ENCODE measurements at regions not wholly inside any gene's neighbourhood (a gene's known extent, or its start where the extent isn't known, plus 50 kb on each side); places are given as distances from the start of the nearest gene placed in this dataset.

GRCh38 chr10:69734797-69735468 is 66.8 kb upstream of the COL13A1 start:
- DNase-seq (ENCODE audit: low spot score) (no peak), ATAC-seq (no peak)
- intact Hi-C loops (cut with DNase I) = no loop called here

- no peak for DNase-seq (ENCODE audit: low spot score)
- ATAC-seq = peak; percentile 49
- intact Hi-C loops (cut with DNase I) = no loop called here
Measured at GRCh38 chr10:69736886-69737641, 64.6 kb upstream of the COL13A1 start.

- intact Hi-C loops (cut with DNase I) = no loop called here
- ATAC-seq = no peak
- no peak for DNase-seq (ENCODE audit: low spot score)
Measured at GRCh38 chr10:69738071-69738470, 63.6 kb upstream of the COL13A1 start.

DNA sequence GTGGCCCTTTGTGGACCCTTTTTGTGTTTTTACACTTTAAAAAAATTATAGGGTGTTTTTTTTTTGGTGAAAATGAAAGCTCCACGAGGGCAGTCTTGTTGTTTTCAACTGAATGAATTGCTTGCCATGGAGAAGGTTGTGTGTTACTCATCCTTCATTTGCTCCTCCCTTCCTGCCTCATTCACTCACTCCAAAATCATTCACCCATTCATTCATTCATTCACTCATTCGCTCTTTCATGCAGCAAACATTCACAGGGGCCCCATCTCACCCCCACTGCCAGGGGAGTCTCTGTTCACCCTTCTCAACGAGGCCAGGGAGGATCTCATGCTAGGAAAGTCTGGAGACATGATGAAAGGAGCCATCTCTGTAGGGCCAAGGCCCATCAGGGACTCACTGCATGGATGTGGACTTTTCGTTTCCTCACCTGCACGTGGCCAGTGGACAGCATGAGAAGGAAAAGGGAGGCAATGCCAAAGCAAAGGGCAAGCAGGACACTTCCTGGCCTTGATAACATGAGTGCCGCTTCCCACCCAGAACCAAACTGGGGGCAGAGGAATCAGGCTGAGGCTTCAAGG is 62.8 kb upstream of the COL13A1 start:
- ATAC-seq = no peak
- intact Hi-C loops (cut with DNase I) = no loop called here

DNA sequence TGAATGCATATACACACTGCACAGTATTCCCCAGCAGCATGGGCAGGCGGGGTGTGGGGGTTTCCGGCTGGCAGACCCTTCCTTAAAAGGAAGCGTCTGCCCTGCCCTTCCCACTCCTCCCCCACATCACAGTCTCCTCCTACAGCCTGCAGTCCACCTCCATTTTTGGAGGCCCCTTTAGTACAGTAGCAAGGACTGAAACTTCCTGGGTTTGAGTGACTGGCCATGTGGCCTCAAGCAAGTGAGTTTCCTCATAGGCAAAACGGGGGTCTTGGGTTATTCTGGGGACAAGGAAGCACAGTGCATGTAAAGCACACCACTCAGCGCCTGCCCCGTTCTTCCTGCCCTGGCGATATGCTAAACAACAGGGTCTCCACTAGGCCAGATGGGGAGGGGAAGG is 62.1 kb upstream of the COL13A1 start:
- DNase-seq (ENCODE audit: low spot score) = no peak
- no peak for ATAC-seq
- intact Hi-C loops (cut with DNase I) = no loop called here

More for the DNA sequence above, 62.8 kb upstream of the COL13A1 start:
- no peak for DNase-seq (ENCODE audit: low spot score)

DNA sequence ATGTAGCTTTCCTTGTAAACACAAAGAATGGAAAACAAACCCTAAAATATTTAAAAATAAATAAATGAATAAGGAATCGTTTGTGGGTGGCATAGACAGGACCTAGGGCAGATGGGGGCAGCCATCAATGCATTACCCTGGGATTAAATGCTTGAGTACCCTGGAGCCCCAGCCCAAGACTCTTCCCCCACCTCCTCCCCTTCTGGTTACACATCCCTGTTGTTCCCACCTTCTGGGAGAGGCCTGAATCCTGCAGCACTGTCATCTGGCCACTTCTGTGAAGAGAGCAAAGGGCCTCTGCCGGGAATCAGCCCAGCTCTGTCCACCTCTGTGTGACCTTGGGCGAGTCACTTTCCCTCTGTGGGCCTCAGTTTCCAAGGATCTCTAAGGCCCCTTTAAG is 61.6 kb upstream of the COL13A1 start:
- ATAC-seq (no peak), DNase-seq (ENCODE audit: low spot score) (no peak)
- intact Hi-C loops (cut with DNase I) = no loop called here

- intact Hi-C loops (cut with DNase I) = no loop called here
- DNase-seq (ENCODE audit: low spot score) = no peak
- ATAC-seq = no peak
Measured at GRCh38 chr10:69741252-69741651, 60.5 kb upstream of the COL13A1 start.

DNA sequence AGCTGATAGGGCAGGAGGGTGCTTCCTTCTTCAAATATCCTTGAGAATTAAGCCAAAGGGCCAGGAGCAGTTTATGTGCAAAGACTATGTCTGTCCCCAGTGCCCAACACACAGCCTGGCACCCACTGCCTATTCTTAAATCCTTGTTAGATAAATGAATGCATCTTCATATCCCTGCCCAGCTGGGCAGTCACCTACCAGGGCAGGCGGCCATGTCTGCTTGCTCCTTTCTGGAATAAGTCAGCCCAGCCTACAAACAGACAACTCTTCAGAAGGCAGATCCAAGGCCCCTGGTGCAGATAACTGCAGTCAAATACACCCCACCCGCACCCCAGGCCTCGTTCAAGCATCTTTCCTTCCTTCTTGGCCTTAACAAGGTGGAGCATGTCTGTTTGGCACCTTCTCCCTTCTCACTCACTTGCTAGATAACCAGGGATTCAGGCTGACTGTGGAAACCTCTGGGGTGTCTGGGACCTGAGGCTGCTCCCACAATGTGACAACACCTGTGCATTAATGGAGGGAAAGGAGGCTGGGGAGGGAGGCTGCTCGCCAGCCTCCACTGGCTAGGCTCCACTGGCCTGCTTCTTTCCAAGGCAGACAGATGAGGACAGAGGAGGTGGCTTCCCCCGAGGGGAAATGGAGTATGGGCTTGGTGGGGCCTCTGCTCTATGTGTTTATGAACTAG is 59.9 kb upstream of the COL13A1 start:
- no peak for ATAC-seq
- DNase-seq (ENCODE audit: low spot score) = no peak
- intact Hi-C loops (cut with DNase I) = no loop called here

DNA sequence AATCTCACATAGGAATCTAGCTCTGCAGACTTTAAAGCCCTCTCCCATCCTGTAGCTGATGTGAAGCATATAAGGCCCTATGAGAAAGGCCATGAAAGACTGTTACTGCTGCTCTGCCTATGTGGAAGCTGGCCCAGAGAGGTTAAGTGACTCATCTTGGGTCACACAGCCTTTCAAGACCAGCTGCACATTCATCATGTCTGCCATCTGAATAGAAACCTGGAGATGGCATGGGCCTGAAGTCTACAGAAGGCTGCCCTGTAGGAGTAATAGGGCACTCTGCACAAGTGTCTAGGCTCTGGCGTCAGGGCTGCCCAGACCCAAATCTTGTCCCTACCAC is 59.4 kb upstream of the COL13A1 start:
- no peak for DNase-seq (ENCODE audit: low spot score)
- intact Hi-C loops (cut with DNase I) = no loop called here
- no peak for ATAC-seq

- no peak for DNase-seq (ENCODE audit: low spot score)
- no peak for ATAC-seq
- intact Hi-C loops (cut with DNase I) = no loop called here
Measured at GRCh38 chr10:69742928-69743602, 58.6 kb upstream of the COL13A1 start.

DNA sequence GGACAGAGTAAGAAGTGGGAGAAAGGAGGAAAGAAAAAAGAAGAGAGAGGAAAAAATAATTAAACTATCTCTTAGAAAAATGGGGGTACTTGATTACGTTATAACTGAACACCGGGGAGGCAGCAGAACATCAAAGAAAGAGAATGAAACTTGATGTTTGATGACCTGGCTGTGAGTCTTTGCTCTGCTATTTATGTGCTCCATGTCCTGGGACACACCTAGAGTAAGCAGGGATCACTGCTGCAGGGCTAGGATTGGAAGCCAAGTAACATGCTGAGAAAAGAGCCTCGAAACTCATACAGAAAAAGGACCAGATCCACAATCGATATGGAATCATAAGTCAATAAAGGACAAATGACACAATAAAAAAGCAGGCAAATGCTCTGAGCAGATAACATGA is 56.7 kb upstream of the COL13A1 start:
- intact Hi-C loops (cut with DNase I) = no loop called here
- ATAC-seq (no peak), DNase-seq (ENCODE audit: low spot score) (no peak)

GRCh38 chr10:69745698-69746097 is 56.0 kb upstream of the COL13A1 start:
- DNase-seq (ENCODE audit: low spot score) = no peak
- intact Hi-C loops (cut with DNase I) = no loop called here
- ATAC-seq = no peak

DNA sequence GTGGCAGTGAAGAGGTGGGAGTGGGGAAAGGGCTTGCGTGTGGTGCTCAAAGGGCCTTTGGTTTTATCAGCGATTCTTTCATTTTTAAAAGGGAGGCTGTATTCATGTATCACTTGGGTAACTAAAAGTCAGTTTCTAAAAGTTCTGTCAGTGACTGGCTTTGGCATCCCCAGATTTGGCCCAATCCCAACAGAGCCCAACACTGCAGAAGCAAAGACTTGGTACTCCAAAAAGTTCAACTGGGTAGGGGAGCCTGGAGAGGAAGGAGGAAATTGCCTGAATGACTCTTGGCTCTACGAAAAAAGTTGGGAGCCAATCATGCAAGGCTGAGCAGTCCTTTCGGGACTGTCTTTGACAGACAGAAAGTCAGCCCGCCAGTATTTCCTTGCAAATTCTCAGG is 54.5 kb upstream of the COL13A1 start:
- intact Hi-C loops (cut with DNase I) = no loop called here
- DNase-seq (ENCODE audit: low spot score) = no peak

DNA sequence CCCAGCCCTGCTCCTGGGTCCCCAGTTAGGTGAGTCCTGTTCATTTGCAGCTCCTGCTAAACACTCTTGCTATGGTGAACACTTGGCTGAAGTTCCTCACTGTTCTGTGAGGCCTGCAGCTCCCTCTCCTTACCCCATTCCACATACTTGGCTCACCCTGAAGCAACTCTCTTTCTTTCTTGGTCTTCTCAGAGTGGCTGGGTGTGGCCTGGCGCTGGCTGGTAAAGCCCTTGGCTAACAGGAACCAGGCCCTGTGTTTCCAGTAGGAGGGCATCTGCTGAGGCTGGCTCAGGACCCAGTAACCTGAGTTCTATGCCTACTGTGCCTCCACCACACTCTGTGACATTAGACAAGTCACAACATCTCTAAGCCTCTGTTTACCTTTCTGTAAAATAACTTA is 53.1 kb upstream of the COL13A1 start:
- DNase-seq (ENCODE audit: low spot score) (no peak), ATAC-seq (no peak)
- intact Hi-C loops (cut with DNase I) = no loop called here

More for the DNA sequence above, 54.5 kb upstream of the COL13A1 start:
- ATAC-seq = no peak

DNA sequence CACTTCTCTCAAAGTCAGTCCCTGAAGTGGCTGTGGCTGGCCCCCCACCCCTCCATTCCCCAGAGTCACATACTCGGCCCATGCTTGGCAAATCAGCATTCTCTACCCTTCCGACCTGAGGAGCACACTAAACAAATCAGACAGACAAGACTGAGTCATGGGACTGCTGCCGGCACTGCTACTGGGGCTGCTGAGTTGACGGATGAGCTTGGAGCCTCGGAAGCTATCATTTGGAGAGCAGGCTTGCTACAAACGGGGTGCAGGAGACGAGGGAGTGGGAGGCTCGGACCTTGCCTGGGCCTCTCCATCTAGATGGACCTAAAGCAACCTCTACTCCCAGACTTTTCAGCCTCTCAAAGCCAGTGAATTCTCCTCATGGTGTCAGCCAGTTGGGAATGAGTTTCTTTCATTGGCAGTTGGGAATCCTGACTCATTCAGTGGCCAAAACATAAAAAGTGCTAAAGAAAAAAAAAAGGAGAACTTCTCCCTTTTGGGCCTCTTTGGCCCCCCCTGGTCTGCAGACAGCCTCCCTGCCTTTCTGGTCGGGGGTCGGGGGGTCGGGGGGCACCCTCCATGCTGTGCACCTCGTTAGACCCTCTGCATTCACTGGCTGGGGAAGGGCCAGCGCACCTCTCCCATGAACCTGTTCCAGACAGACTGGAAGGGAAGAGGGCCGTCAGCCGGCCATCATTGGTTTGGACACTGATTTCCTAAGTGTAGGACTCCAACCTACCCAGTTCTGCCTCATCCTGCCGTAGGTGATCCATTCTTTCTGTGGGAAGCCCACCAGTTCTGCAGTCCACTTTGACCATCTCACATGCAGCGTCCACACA is 52.3 kb upstream of the COL13A1 start:
- no peak for DNase-seq (ENCODE audit: low spot score)
- intact Hi-C loops (cut with DNase I) = no loop called here
- ATAC-seq = no peak

DNA sequence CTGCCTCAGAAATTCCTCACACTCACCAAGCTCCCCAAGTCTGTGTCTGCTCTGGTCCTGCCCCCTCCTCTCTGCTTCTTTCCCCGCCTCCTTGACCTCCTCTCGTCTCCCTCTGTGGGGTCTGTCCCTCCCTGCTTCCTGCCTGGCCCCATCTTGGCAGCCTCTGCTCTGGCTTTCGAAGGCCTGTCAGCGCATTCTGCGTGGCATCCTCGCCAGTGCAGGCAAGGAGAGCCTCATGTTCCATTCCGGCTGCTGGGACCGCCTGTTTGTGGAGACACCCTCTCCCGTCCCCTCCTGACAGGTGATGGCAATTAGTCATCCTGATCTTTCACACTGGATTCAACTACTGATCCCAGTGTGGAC is 51.7 kb upstream of the COL13A1 start:
- intact Hi-C loops (cut with DNase I) = no loop called here
- ATAC-seq (no peak), DNase-seq (ENCODE audit: low spot score) (no peak)

DNA sequence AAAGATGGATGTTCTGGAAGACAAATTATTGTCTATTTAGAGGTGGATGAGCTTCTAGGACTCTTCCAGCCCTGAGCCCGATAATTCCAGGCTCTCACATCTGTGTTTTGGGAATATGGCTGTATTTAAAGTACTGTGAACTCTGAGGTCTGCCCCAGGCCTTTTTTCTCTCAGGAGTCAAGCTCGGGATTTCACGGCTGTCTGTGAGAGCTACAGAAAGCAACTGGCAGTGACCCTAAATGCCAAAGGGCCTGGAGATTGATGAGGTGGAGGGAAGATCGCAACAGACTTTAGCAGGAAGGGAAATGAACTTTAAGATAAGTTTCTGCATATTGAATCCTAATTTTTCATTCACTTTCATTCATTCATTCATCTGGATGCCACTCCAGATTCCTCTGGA is 51.0 kb upstream of the COL13A1 start:
- ATAC-seq = no peak
- intact Hi-C loops (cut with DNase I) = no loop called here
- no peak for DNase-seq (ENCODE audit: low spot score)

- intact Hi-C loops (cut with DNase I) = no loop called here
- DNase-seq (ENCODE audit: low spot score) (no peak), ATAC-seq (no peak)
Measured at GRCh38 chr10:69751214-69751613, 50.5 kb upstream of the COL13A1 start.

Data from sciatic nerve (tissue), 2 donors.